H1 (cell line): ENCODE measurements at regions not wholly inside any gene's neighbourhood (a gene's known extent, or its start where the extent isn't known, plus 50 kb on each side); places are given as distances from the start of the nearest gene placed in this dataset.

Source experiments
- EZH2 ChIP-seq: fragments of 200-600 bp; sonication (generic); IDR thresholded peaks from 2 replicates; pipeline ENCODE4 v1.7.1; 2012; ENCODE audit warnings: low read depth, mild to moderate bottlenecking, moderate library complexity, low read length, inconsistent platforms; ENCODE audit not compliant: severe bottlenecking
- SIN3A ChIP-seq, 2 experiments: IDR thresholded peaks in 1 of 2; conservative IDR thresholded peaks in 1 of 2; 2 replicates each; pipeline ENCODE4 v1.6.1; 2011 to 2012; ENCODE audit warnings: low read length in 2 of 2, improper control_type of control experiment in 1 of 2, low read depth in 1 of 2, mild to moderate bottlenecking in 1 of 2
- TF ChIP-seq, protein P1 (sequence below), 3 experiments: IDR thresholded peaks; 1 replicate in 2 of 3; 2 replicates in 1 of 3; pipeline versions ENCODE4 v1.5.1 to v1.6.1; 2011; ENCODE audit warnings: low read length in 3 of 3, mild to moderate bottlenecking in 3 of 3, inconsistent platforms in 2 of 3, low read depth in 1 of 3, moderate library complexity in 1 of 3; ENCODE audit not compliant: insufficient read depth in 1 of 3; ENCODE audit errors: control extremely low read depth in 1 of 3
- TF ChIP-seq, protein P2 (sequence below): IDR thresholded peaks from 2 replicates; pipeline ENCODE4 v1.6.1; 2011; ENCODE audit warnings: low read depth, mild to moderate bottlenecking, low read length; ENCODE audit not compliant: insufficient read depth

DNA sequence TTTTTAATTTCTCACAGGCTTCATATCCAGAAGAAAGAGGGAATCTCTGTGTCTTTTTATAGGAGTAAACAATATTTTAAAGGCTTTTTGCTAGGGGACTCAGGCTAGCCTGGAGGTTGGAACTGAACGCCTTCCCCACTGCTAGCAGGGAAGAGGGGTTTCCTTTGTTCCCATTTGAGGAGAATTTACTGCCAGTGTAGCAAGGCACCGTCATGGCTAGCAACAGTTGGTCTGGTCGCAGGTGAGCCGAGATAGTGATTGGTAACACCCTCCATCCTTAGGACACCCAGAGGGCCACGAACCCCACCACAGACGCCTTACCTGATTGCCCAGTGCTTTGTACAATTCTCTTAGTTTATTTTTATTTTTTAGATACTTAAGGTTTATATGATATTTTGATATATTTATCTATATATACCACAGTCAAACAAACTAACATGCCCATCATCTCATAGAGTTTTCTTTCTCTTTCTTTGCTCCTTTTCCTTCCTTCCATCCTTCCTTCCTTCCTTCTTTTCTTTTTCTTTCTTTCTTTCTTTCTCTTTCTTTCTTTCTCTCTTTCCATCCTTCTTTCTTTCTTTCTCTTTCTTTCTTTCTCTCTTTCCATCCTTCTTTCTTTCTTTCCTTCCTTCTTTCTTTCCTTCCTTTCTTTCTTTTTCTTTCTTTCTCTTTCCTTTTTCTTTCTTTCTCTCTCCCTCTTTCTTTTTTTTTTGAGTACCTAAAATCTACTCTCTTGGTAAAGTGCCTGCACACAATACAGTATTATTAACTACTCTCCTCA lies 219.0 kb upstream of the AKR1E2 start:
- TF ChIP-seq, protein P1, sequence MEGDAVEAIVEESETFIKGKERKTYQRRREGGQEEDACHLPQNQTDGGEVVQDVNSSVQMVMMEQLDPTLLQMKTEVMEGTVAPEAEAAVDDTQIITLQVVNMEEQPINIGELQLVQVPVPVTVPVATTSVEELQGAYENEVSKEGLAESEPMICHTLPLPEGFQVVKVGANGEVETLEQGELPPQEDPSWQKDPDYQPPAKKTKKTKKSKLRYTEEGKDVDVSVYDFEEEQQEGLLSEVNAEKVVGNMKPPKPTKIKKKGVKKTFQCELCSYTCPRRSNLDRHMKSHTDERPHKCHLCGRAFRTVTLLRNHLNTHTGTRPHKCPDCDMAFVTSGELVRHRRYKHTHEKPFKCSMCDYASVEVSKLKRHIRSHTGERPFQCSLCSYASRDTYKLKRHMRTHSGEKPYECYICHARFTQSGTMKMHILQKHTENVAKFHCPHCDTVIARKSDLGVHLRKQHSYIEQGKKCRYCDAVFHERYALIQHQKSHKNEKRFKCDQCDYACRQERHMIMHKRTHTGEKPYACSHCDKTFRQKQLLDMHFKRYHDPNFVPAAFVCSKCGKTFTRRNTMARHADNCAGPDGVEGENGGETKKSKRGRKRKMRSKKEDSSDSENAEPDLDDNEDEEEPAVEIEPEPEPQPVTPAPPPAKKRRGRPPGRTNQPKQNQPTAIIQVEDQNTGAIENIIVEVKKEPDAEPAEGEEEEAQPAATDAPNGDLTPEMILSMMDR (IDR thresholded peaks at IDR 0.05; ENCODE audit: control extremely low read depth in 1 of 3, insufficient read depth in 1 of 3, low read depth in 1 of 3, low read length in 3 of 3) = no peak
- TF ChIP-seq, protein P2, sequence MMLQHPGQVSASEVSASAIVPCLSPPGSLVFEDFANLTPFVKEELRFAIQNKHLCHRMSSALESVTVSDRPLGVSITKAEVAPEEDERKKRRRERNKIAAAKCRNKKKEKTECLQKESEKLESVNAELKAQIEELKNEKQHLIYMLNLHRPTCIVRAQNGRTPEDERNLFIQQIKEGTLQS = no peak
- TF ChIP-seq SIN3A (conservative IDR thresholded peaks at IDR 0.05 in 1 of 2, IDR thresholded peaks at IDR 0.05 in 1 of 2; ENCODE audit: low read depth in 1 of 2, low read length in 2 of 2) (no peak), EZH2 (no peak)
